Parathyroid adenoma (tissue), 2 donors: ENCODE measurements at regions not wholly inside any gene's neighbourhood (a gene's known extent, or its start where the extent isn't known, plus 50 kb on each side); places are given as distances from the start of the nearest gene placed in this dataset.
A peak's percentile ranks its signal among the peaks of the same experiment; 100 is the strongest.

Source experiments
- H2AFZ ChIP-seq: fragments of 300-600 bp; sonication (generic); one replicate; pipeline ENCODE4 v1.7.0; 2017; ENCODE audit warnings: antibody characterized with exemption, mild to moderate bottlenecking
- H3K27ac ChIP-seq: fragments of 300-600 bp; sonication (generic); one replicate; pipeline ENCODE4 v1.7.0; 2017
- H3K27me3 ChIP-seq: fragments of 300-600 bp; sonication (generic); one replicate; pipeline ENCODE4 v1.7.0; 2017; ENCODE audit warnings: low read length; ENCODE audit not compliant: control insufficient read depth, insufficient read depth
- H3K36me3 ChIP-seq: fragments of 300-600 bp; sonication (generic); one replicate; pipeline ENCODE4 v1.7.0; 2017; ENCODE audit warnings: low read length; ENCODE audit not compliant: control insufficient read depth, insufficient read depth
- H3K4me1 ChIP-seq: fragments of 300-600 bp; sonication (generic); one replicate; pipeline ENCODE4 v1.7.0; 2017; ENCODE audit warnings: control low read depth
- H3K4me2 ChIP-seq: fragments of 300-600 bp; sonication (generic); one replicate; pipeline ENCODE4 v1.7.0; 2017; ENCODE audit warnings: low read length
- H3K4me3 ChIP-seq: fragments of 300-600 bp; sonication (generic); one replicate; pipeline ENCODE4 v1.7.0; 2017; ENCODE audit warnings: low read depth, low read length
- H3K79me2 ChIP-seq: fragments of 300-600 bp; sonication (generic); one replicate; pipeline ENCODE4 v1.7.0; 2017; ENCODE audit warnings: control low read depth
- H3K9ac ChIP-seq: fragments of 300-600 bp; sonication (generic); one replicate; pipeline ENCODE4 v1.7.0; 2017; ENCODE audit warnings: mild to moderate bottlenecking
- H3K9me3 ChIP-seq: fragments of 300-600 bp; sonication (generic); one replicate; pipeline ENCODE4 v1.7.0; 2017; ENCODE audit warnings: low read length; ENCODE audit not compliant: control insufficient read depth
- TF ChIP-seq, protein P1 (sequence below): fragments of 300-600 bp; sonication (generic); IDR thresholded peaks from one replicate; pipeline ENCODE4 v1.7.0; 2017; ENCODE audit warnings: antibody characterized with exemption, mild to moderate bottlenecking
- donor health status: primary hyperparathyroidism.

DNA sequence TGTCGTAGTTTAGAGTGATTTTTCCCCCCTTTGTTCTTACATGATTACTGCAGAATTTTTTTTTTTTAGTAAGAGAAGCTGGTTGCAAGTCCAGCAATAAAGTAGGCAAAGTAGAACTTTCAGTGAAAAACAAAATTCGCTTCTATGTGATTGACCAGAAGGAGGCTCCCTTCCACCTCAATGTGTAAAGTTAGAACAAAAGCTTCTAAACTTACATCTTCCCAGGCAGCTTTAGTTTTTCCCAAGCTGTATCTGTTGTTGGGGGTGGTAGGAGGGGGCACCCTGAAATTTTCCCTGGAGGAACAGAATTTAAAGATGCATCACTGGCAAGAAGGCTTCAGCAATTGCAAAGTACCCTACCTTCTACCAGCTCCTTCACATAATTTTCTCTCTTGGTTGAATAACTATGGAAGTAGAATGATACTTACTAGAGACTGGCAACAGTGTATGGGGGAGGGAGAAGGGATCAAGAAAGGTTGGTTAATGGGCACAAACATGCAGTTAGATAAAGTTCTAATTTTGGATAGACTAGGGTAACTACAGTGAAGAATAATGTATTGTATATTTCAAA is 87.3 kb upstream of the E2F7 start:
- Histone ChIP-seq H3K27ac (no peak overlapping the region), H2AFZ (no peak overlapping the region), H3K4me2 (no peak overlapping the region), H3K36me3 (no peaks in the 10 kb centered on the region), H3K79me2 (no peaks in the 10 kb centered on the region), H3K27me3 (no peaks in the 10 kb centered on the region), H3K4me3 (no peak overlapping the region), H3K4me1 (no peaks in the 10 kb centered on the region), H3K9me3 (no peaks in the 10 kb centered on the region), H3K9ac (no peak overlapping the region)
- TF ChIP-seq, protein P1, sequence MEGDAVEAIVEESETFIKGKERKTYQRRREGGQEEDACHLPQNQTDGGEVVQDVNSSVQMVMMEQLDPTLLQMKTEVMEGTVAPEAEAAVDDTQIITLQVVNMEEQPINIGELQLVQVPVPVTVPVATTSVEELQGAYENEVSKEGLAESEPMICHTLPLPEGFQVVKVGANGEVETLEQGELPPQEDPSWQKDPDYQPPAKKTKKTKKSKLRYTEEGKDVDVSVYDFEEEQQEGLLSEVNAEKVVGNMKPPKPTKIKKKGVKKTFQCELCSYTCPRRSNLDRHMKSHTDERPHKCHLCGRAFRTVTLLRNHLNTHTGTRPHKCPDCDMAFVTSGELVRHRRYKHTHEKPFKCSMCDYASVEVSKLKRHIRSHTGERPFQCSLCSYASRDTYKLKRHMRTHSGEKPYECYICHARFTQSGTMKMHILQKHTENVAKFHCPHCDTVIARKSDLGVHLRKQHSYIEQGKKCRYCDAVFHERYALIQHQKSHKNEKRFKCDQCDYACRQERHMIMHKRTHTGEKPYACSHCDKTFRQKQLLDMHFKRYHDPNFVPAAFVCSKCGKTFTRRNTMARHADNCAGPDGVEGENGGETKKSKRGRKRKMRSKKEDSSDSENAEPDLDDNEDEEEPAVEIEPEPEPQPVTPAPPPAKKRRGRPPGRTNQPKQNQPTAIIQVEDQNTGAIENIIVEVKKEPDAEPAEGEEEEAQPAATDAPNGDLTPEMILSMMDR: peak; percentile 65

DNA sequence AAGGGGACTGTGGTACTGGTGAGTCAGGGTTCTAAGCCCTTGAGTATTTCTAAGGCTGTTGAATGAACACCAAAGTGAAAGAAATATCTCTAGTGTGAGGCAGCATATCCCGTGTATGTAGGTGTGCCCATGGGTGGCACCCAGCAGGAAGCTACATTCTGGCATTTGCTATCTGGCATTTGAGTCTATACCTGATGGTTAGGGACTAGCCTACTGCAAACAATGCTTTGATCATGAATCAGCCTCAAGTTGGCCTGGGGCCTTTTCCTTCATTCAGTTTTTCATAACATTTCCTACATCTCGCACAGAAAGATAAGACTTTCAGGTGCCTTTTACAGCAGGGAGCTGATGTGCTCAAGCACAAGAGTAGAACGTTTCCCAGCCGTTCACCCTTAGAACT is 85.7 kb upstream of the E2F7 start:
- TF ChIP-seq, protein P1: no peak
- no peak overlapping the region for H3K4me3 ChIP-seq
- H3K36me3 ChIP-seq: no peaks in the 10 kb centered on the region
- no peak overlapping the region for H3K9ac ChIP-seq
- H3K27me3 ChIP-seq: no peaks in the 10 kb centered on the region
- no peaks in the 10 kb centered on the region for H3K4me1 ChIP-seq
- no peaks in the 10 kb centered on the region for H3K79me2 ChIP-seq
- no peaks in the 10 kb centered on the region for H3K9me3 ChIP-seq
- no peak overlapping the region for H3K27ac ChIP-seq
- no peak overlapping the region for H2AFZ ChIP-seq
- no peak overlapping the region for H3K4me2 ChIP-seq

DNA sequence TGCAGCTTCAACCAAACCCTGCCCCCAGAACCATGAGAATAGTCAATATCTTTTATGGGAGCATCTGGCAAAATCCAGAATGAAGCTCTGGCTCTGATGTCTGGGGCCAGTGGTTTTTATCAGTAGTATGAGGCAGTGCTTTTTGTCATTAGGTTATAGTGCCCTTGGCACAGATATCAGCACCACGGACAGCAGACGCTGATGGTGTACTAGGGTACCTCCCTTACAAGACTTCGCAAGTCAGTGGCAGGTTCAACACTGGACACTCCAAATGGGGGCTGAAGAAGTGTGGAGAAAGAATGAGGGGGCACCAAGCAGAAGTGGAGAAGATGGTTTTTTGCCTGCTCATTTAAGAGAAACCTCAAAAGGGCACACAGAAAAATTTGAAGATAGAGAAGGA is 68.2 kb upstream of the E2F7 start:
- H3K27ac ChIP-seq: no peak overlapping the region
- no peak overlapping the region for H3K4me3 ChIP-seq
- H3K27me3 ChIP-seq: no peaks in the 10 kb centered on the region
- no peaks in the 10 kb centered on the region for H3K9me3 ChIP-seq
- H2AFZ ChIP-seq: no peak overlapping the region
- H3K4me1 ChIP-seq: no peaks in the 10 kb centered on the region
- no peak overlapping the region for H3K9ac ChIP-seq
- no peaks in the 10 kb centered on the region for H3K79me2 ChIP-seq
- H3K4me2 ChIP-seq: no peak overlapping the region
- TF ChIP-seq, protein P1: no peak
- no peaks in the 10 kb centered on the region for H3K36me3 ChIP-seq

DNA sequence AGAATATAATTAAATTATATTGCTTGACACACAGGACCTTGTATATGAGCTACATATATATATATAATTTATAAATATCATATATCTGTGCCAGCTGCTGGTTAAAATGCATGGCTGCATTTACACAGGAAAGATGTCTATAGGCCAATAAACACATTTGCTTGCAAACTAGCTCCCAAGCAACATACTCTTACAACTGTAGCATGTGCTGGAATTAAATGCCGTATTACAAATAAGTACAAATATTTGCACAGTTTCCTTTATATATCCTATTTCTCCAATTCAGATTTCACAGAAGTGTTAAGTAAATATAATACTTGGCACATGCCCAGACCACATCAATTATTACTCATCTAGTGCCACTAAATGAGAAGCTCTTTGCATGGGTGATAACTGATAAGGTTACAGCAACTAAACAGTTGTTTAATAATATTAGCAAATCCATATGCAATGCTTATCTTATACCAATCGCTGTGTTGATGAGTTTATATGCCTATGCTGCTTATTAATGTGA is 66.7 kb upstream of the E2F7 start:
- H3K27me3 ChIP-seq: no peaks in the 10 kb centered on the region
- no peak overlapping the region for H2AFZ ChIP-seq
- H3K79me2 ChIP-seq: no peaks in the 10 kb centered on the region
- no peaks in the 10 kb centered on the region for H3K4me1 ChIP-seq
- H3K9ac ChIP-seq: no peak overlapping the region
- no peak overlapping the region for H3K27ac ChIP-seq
- no peak overlapping the region for H3K4me3 ChIP-seq
- H3K4me2 ChIP-seq: no peak overlapping the region
- TF ChIP-seq, protein P1: no peak
- no peaks in the 10 kb centered on the region for H3K36me3 ChIP-seq
- no peaks in the 10 kb centered on the region for H3K9me3 ChIP-seq

- H3K4me2 ChIP-seq: no peak overlapping the region
- no peaks in the 10 kb centered on the region for H3K27me3 ChIP-seq
- no peaks in the 10 kb centered on the region for H3K4me1 ChIP-seq
- no peak overlapping the region for H3K27ac ChIP-seq
- no peaks in the 10 kb centered on the region for H3K79me2 ChIP-seq
- no peak overlapping the region for H3K9ac ChIP-seq
- no peak overlapping the region for H2AFZ ChIP-seq
- TF ChIP-seq, protein P1: no peak
- H3K9me3 ChIP-seq: no peaks in the 10 kb centered on the region
- H3K36me3 ChIP-seq: no peaks in the 10 kb centered on the region
- H3K4me3 ChIP-seq: no peak overlapping the region
These were observed 64.8 kb upstream of the E2F7 start for GRCh38 chr12:77130193-77130592.
